C4-2B (cell line): ENCODE measurements at regions not wholly inside any gene's neighbourhood (a gene's known extent, or its start where the extent isn't known, plus 50 kb on each side); places are given as distances from the start of the nearest gene placed in this dataset.

ENCODE experiments used
- H3K27ac ChIP-seq: fragments of 450-650 bp; 2 replicates; pipeline ENCODE4 v1.5.1; 2017
- CTCF ChIP-seq: fragments of 450-650 bp; conservative IDR thresholded peaks from 2 replicates; pipeline ENCODE4 v1.5.1; 2017; ENCODE audit warnings: mild to moderate bottlenecking
- ZFX ChIP-seq: fragments of 450-650 bp; IDR thresholded peaks from 2 replicates; pipeline ENCODE4 v1.6.1; 2017

- H3K27ac ChIP-seq = no peak overlapping the region
- no peak for TF ChIP-seq ZFX
- no peak for TF ChIP-seq CTCF
Measured at GRCh38 chr9:99590410-99590809, 231.3 kb upstream of the NR4A3 start.

GRCh38 chr9:99590840-99591239 is 230.8 kb upstream of the NR4A3 start:
- H3K27ac ChIP-seq = no peak overlapping the region
- TF ChIP-seq CTCF (no peak), ZFX (no peak)

GRCh38 chr9:99591770-99592169 is 229.9 kb upstream of the NR4A3 start:
- TF ChIP-seq CTCF (no peak), ZFX (no peak)
- H3K27ac ChIP-seq = no peak overlapping the region

- TF ChIP-seq CTCF (no peak), ZFX (no peak)
- no peak overlapping the region for H3K27ac ChIP-seq
Measured at GRCh38 chr9:99592834-99593574, 228.7 kb upstream of the NR4A3 start.

GRCh38 chr9:99593610-99594009 is 228.1 kb upstream of the NR4A3 start:
- no peak overlapping the region for H3K27ac ChIP-seq
- TF ChIP-seq CTCF (no peak), ZFX (no peak)

GRCh38 chr9:99594056-99594780 is 227.5 kb upstream of the NR4A3 start:
- no peak overlapping the region for H3K27ac ChIP-seq
- TF ChIP-seq ZFX = no peak
- no peak for TF ChIP-seq CTCF

- H3K27ac ChIP-seq = no peak overlapping the region
- TF ChIP-seq CTCF (no peak), ZFX (no peak)
Measured at GRCh38 chr9:99595796-99596195, 225.9 kb upstream of the NR4A3 start.
